ENCODE measurements at regions not wholly inside any gene's neighbourhood (a gene's known extent, or its start where the extent isn't known, plus 50 kb on each side); places are given as distances from the start of the nearest gene placed in this dataset.

DNA sequence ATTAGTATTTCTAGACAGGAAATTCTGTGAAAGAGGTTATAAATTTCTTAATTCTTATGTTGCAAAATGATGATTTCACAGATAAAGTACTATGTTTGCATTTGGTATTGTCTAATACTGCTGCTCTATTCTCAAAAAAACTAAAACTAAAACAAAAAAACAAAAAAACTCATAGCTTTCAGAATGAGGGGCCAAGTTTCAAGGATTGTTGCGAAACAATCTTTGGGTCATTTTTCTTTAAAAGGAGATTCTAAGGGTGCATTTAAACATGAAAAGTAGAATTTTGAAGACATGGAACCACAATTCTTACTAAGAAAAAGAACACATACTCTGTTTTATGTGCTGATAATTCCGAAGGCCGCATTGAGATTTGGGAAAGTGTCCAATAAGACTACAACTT, 645.1 kb downstream of the ADGRL2 start:
- no peak for DNase-seq (ENCODE audit: low read depth)

GRCh38 chr1:82445132-82445531, 644.4 kb downstream of the ADGRL2 start:
- DNase-seq (ENCODE audit: low read depth): no peak

- DNase-seq (ENCODE audit: low read depth): no peak
These were observed 640.7 kb downstream of the ADGRL2 start for GRCh38 chr1:82441402-82441801.

DNA sequence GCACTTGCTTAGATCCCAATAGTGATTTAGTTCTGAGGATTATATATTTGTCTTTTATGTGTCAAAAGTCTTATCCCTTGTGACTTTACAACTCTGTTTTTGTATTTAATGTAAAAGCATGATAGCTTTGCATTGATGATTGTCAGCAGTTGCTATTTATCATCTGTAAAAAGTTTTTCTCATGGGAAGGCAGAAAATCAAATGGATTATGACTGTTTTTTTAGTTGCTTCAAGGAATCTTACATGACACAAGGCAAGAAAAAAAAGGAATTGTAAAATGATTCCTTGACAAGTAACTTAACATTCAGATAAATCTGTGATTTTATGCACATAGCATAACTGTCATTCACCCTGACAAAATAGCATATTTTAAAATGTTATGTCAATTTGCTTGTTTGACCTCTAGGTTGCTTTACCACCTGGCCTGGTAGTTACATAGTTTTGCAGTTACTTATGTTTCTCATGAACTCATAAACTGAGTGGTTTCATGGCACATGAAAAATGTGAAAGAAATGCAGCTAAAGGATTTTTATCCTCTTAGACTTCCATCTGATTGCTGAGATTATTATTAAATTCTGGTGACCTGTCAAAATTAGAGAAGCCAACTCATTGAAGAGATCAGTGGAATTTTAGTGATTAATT, 622.6 kb downstream of the ADGRL2 start:
- no peak for DNase-seq (ENCODE audit: low read depth)

DNA sequence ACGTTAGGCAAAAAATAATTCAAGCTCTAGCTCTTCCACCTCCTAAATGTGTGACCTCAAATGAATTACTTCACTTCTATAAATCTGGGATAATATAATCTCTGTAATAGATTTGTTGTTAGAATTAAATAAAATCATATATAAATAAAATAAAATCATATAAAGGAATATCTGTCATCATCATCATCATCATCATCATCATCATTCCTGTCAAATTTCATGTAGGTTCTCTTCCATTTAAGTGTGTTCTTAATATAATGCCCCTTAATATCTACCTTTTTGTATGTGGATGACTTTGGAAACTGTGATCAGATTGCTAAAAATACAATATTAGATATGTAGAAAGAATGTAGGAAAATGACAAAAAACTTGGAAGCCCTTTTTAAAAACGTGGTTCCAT, 621.0 kb downstream of the ADGRL2 start:
- DNase-seq (ENCODE audit: low read depth): no peak

GRCh38 chr1:82420584-82420983, 619.9 kb downstream of the ADGRL2 start:
- DNase-seq (ENCODE audit: low read depth): no peak

DNA sequence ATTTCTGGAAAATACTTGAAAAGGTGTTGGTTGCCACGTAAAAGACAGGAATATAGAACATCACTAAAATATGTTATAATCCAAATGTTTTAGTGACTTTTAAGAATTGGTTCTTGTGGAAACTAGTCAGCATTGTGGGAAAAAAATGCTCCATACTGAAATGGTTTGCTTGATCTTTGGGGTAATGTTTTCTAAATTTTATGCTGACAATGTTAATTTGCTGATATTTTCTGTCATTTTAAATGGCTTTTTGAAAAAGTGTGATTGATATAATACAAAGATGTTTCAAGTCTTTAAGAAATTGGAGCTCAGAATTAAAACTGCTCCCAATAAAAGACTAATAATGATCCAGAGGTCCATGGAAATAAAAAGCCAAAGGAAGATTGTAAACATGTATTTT, 610.9 kb downstream of the ADGRL2 start:
- DNase-seq (ENCODE audit: low read depth): no peak

- no peak for DNase-seq (ENCODE audit: low read depth)
These were observed 604.6 kb downstream of the ADGRL2 start for GRCh38 chr1:82405333-82405732.

DNA sequence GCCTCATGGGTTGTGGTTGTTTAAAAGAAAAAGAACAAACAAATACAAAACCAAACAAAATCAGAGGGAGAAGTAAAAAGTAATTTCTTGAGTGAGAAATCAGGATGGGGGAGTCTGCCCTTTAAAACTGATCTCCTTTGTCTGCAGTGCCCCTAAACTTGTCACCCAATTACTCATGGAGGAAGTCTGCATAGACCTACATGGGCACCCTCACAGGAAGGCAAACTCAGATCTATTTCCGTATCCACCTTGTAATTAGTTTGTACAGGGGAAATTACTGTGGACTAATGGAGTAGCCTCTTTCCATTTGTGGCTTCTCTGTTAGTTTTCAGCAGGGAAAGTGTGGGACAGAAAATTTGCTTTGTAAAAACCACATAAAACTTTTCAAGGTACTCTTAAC, 600.4 kb downstream of the ADGRL2 start:
- no peak for DNase-seq (ENCODE audit: low read depth)

GRCh38 chr1:82400521-82400920, 599.8 kb downstream of the ADGRL2 start:
- no peak for DNase-seq (ENCODE audit: low read depth)

DNA sequence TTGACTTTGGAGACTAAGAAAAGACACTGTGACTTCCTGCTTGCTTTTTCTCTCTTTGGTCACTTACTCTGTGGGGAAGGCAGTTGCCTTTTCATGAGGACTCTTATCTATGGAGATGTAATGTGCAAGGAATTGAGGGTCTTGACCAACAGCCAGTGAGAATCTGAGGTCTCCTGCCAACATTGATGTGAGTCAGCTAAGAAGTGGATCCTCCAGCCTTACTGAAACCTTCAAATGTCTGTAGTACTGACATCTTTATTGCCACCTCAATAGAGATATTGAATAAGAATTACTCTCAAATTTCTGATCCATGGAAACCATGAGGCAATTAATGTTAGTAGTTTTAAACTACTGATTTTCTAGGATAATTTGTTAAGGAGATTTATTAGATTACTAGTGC, 598.4 kb downstream of the ADGRL2 start:
- no peak for DNase-seq (ENCODE audit: low read depth)

GRCh38 chr1:82398357-82398756, 597.6 kb downstream of the ADGRL2 start:
- no peak for DNase-seq (ENCODE audit: low read depth)

GRCh38 chr1:82395440-82395839, 594.7 kb downstream of the ADGRL2 start:
- no peak for DNase-seq (ENCODE audit: low read depth)

- no peak for DNase-seq (ENCODE audit: low read depth)
These were observed 592.2 kb downstream of the ADGRL2 start for GRCh38 chr1:82392946-82393345.

GRCh38 chr1:82392513-82392912, 591.8 kb downstream of the ADGRL2 start:
- DNase-seq (ENCODE audit: low read depth): no peak

GRCh38 chr1:82391712-82392111, 591.0 kb downstream of the ADGRL2 start:
- DNase-seq (ENCODE audit: low read depth): no peak

- no peak for DNase-seq (ENCODE audit: low read depth)
These were observed 589.9 kb downstream of the ADGRL2 start for GRCh38 chr1:82390627-82391026.

DNA sequence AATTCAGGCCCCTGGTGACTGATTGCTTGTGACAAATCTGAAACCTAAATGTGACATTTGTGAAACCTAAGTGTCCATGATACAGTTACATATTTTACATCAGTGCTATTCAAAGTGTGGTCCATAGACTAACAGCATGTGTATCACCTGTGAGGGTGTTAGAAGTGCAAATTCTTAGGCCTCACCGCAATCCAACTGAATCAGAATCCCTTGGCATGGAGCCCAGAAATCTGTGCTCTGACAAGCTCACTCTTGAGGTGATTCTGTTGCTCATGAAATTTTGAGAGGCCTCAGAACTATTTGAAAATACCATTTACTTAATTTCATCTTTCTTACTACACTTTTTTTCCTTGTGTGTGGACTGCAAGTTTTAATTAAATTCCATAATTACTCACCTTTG, 587.9 kb downstream of the ADGRL2 start:
- no peak for DNase-seq (ENCODE audit: low read depth)

DNA sequence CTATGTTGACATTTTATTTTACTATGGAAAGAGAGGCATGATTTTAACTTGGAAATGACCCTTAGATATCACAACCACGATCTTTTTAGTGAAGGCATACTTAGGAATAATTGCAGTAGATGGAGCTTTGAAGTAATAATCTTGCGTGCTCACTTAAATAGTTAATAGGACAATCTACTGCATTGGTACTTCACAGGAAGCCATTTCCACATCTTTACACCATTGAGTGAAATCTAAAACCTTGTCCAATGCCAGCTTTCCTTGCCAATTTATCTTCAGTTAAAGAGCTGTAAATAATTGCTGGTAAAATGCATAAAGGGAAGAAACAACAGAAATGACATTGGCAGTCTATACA, 586.3 kb downstream of the ADGRL2 start:
- no peak for DNase-seq (ENCODE audit: low read depth)

- DNase-seq (ENCODE audit: low read depth): no peak
These were observed 585.8 kb downstream of the ADGRL2 start for GRCh38 chr1:82386365-82387011.

GRCh38 chr1:82384776-82385175, 584.0 kb downstream of the ADGRL2 start:
- no peak for DNase-seq (ENCODE audit: low read depth)

DNA sequence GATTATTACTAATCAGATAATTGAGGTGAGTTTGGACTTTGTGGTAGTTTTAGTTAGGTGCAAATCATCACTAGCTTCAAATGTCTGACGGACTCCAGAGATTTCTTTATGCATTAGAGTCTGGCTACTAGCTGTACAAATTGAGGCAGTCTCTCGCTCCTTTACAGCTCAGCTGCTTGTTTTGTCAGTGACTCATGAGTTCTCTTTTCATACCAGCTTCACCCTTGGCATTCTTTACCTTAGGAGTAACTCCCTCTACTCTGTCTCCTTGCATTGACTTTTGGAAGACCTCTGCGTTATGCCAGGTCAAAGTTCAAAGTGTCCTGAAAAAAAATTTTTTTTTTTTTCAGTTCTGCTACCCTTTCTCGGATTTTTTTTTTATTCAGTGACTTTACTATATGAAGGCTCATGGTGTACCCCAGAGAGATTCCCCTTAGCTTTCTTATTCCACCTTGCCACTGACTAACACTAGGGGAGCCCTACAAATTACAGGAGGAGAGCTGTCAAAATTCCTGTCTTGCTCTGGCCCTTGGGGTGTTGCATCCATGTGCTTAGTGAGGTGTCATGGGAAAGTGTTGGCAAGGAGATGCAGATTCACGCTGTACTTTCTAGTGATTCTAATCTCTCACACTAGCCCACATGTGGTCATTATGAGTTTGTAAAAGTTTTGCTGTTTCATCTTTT, 576.6 kb downstream of the ADGRL2 start:
- no peak for DNase-seq (ENCODE audit: low read depth)

DNA sequence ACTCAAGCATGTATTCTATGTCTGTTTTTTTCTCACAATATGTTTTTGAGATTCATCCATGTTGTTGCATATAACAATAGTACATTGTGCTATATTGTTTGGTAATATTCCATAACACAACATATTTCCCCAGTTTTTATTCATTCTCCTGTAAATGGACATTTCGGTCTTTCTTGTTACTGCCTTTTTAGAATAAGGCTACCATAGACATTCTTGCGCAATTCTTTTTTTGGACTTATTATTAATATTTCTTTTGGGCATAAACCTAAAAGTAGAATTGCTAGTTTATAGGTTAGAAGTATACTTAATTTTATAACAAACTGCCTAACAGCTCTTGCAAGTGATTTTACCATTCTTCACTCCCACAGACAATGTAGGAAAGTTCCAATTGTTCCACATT, 573.0 kb downstream of the ADGRL2 start:
- no peak for DNase-seq (ENCODE audit: low read depth)

Measured in GM04504 (cell line).